Activated naive CD8-positive, alpha-beta T cell treated with anti-CD3 and anti-CD28 coated beads for 36 hours (primary cell): ENCODE measurements at regions not wholly inside any gene's neighbourhood (a gene's known extent, or its start where the extent isn't known, plus 50 kb on each side); places are given as distances from the start of the nearest gene placed in this dataset.
"Not testable (repeated sequence)": the region's sequence is repeated elsewhere in the genome, so short reads cannot be mapped to it uniquely, and the experiment has no call there.

Experiments
- DNase-seq: peaks from one replicate; pipeline ENCODE4 v3.0.0; 2021
- H3K27ac Mint-ChIP-seq: one replicate; pipeline ENCODE4 v1.8.0; 2022; ENCODE audit warnings: mild to moderate bottlenecking, moderate library complexity, mixed read lengths
- H3K27me3 Mint-ChIP-seq: one replicate; pipeline ENCODE4 v1.8.0; 2022; ENCODE audit warnings: mild to moderate bottlenecking, mixed read lengths
- H3K36me3 Mint-ChIP-seq: one replicate; pipeline ENCODE4 v1.8.0; 2021; ENCODE audit warnings: mild to moderate bottlenecking, mixed read lengths
- H3K4me1 Mint-ChIP-seq: one replicate; pipeline ENCODE4 v1.8.0; 2021; ENCODE audit warnings: mixed read lengths
- H3K4me3 Mint-ChIP-seq: one replicate; pipeline ENCODE4 v1.8.0; 2022; ENCODE audit warnings: mild to moderate bottlenecking, moderate library complexity, mixed read lengths
- H3K9me3 Mint-ChIP-seq: one replicate; pipeline ENCODE4 v1.8.0; 2022; ENCODE audit warnings: mixed read lengths

DNA sequence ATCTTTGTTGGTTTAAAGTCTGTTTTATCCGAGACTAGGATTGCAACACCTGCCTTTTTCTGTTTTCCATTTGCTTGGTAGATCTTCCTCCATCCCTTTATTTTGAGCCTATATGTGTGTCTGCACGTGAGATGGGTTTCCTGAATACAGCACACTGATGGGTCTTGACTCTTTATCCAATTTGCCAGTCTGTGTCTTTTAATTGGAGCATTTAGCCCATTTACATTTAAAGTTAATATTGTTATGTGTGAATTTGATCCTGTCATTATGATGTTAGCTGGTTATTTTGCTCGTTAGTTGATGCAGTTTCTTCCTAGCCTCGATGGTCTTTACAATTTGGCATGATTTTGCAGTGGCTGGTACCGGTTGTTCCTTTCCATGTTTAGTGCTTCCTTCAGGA lies 149.4 kb upstream of the MRPS22 start:
- not testable (repeated sequence) for DNase-seq, H3K36me3 Mint-ChIP-seq, H3K9me3 Mint-ChIP-seq, H3K27ac Mint-ChIP-seq, H3K4me1 Mint-ChIP-seq, H3K4me3 Mint-ChIP-seq
- H3K27me3 Mint-ChIP-seq = peaks cover 16% of the 10 kb centered on the region

DNA sequence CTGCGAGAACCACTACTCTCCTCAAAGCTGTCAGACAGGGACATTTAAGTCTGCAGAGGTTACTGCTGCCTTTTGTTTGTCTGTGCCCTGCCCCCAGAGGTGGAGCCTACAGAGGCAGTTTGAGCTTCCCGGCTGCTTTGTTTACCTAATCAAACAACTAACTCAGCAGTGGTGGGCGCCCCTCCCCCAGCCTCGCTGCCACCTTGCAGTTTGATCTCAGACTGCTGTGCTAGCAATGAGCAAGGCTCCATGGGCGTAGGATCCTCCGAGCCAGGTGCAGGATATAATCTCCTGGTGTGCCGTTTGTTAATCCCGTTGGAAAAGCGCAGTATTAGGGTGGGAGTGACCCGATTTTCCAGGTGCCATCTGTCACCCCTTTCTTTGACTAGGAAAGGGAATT lies 147.7 kb upstream of the MRPS22 start:
- H3K36me3 Mint-ChIP-seq, H3K4me1 Mint-ChIP-seq, H3K4me3 Mint-ChIP-seq, H3K27ac Mint-ChIP-seq, DNase-seq, H3K9me3 Mint-ChIP-seq: not testable (repeated sequence)
- peaks cover 16% of the 10 kb centered on the region for H3K27me3 Mint-ChIP-seq

DNA sequence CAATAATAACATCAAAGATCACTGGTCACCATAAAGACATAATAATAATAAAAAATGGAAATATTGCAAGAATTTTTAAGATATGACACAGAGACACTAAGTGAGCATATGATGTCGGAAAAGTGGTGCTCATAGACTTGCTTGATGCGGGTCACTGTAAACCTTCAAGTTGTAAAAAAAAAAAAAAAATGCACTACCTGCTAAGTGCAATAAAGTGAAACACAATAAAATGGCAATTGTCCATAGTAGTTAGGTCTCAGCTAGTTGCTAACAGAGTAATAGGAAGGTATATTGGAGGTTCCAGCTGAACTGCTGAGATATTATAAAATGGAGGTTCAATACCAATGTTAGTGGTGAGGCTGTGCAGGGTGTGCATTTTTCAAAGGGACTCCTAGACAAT lies 146.6 kb upstream of the MRPS22 start:
- Mint-ChIP-seq H3K27ac (no peak overlapping the region), H3K4me1 (peaks cover 3% of the 10 kb centered on the region), H3K27me3 (peaks cover 16% of the 10 kb centered on the region), H3K4me3 (no peak overlapping the region), H3K9me3 (peaks cover 4% of the 10 kb centered on the region), H3K36me3 (peaks cover 2% of the 10 kb centered on the region)
- DNase-seq = no peak

DNA sequence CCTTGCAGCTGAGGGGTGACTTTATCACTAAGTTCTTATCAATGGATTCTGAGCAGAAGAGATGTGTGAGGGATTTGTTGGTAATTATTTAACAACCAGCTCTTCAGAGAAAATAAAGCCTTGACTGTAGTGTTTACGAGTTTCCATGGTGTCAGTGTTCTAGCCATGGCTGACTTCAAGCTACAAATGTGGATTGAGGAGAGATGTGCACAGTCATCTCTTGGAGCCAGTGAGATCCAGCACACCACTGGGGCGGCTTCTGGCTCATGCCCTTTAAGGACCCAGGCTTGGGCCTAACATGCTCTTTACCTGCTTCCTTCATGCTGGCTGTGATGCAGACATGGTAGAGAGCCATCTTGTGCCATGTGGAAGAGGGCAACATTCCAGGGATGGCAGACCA lies 145.6 kb upstream of the MRPS22 start:
- peaks cover 16% of the 10 kb centered on the region for H3K27me3 Mint-ChIP-seq
- H3K36me3 Mint-ChIP-seq = peaks cover 2% of the 10 kb centered on the region
- no peak overlapping the region for H3K4me3 Mint-ChIP-seq
- no peak overlapping the region for H3K27ac Mint-ChIP-seq
- peaks cover 4% of the 10 kb centered on the region for H3K9me3 Mint-ChIP-seq
- H3K4me1 Mint-ChIP-seq = peaks cover 3% of the 10 kb centered on the region
- DNase-seq = no peak

DNA sequence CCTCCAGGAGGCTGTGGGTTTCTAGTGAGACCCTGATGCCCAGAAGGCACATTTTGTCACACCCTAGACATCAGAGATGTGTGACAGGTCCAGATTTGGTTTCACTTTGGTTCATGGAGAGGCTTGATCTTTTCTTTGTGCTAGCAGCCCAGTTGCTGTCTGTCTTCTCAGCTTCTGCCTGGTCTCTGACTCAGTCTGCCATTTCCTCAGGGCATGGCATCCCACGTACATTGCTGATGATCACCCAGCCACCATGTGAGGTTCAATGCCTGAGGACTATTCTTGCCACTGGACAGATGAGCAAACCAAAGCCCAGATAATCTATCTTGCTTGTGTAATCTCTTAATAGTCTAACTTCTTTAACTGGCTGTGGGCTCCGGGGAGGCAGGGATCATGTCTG lies 144.9 kb upstream of the MRPS22 start:
- Mint-ChIP-seq H3K27ac (no peak overlapping the region), H3K4me1 (peaks cover 3% of the 10 kb centered on the region), H3K4me3 (no peak overlapping the region), H3K9me3 (peaks cover 4% of the 10 kb centered on the region), H3K36me3 (peaks cover 2% of the 10 kb centered on the region), H3K27me3 (peaks cover 16% of the 10 kb centered on the region)
- no peak for DNase-seq

DNA sequence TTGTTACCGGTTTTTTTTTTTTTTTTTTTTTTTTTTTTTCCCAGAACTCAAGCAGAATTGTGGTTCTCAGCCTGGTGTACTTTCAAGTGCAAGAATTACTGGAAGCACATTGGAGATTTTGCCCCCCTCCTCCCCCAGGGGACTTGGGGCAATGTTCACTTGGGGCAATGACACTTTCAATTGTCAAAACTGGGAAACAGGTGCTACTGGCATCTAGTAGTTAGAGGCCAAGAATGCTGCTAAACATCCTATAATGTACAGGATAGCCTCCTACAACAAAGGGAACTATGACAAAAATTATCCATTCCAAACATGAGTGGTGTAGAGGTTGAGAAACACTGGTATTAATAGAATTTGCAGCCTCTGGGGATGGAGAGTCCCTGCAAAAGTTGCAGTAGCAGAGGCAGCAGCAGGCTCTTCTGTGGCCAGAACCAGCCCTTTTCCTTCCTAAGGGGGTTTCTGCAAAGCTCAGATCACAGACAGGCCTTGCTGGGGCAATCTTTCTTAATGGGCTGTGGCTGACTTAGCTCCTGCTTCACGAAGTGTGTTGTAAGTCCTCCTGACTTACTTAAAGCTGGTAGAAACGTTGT lies 144.3 kb upstream of the MRPS22 start:
- H3K36me3 Mint-ChIP-seq = peaks cover 2% of the 10 kb centered on the region
- H3K4me3 Mint-ChIP-seq = no peak overlapping the region
- no peak for DNase-seq
- H3K9me3 Mint-ChIP-seq = peaks cover 4% of the 10 kb centered on the region
- H3K27me3 Mint-ChIP-seq = peaks cover 16% of the 10 kb centered on the region
- no peak overlapping the region for H3K27ac Mint-ChIP-seq
- H3K4me1 Mint-ChIP-seq = peaks cover 3% of the 10 kb centered on the region

DNA sequence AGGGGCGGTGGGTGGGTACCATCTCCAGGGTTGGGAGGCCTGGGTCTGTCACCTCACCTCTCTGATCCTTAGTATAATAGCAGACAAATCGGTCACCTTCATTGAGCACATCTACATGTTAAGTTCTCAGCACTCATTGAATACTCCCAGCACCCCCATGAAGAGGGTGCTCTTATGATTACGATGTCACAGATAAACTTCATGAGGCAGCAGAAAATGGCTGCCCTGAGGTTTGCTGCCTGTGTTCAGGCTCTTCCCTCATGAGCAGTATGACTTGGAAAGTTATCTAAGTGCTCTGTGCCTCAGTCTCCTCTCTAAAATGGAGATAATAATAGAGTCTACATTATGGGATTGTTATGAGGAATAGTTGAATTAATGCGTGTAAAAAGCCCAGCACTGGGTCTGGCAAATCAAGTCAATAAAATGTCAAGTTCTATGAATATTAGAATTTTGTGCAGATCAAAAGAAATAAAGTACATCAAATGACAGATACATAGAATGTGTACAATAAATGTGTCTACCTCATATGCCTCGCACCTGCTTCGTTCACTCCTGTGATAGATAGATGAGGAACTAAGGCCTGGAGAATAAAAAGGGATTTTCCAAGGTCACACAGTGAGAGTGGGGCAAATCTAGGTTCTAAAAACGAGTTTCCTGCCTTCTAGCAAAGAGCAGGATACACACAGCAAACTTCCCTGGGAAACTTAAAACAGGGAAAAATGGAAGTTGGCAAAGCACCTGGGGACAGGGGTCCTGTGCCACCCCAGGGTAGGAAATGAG lies 142.2 kb upstream of the MRPS22 start:
- Mint-ChIP-seq H3K4me1 (peaks cover 3% of the 10 kb centered on the region), H3K27ac (no peak overlapping the region), H3K27me3 (peaks cover 21% of the 10 kb centered on the region), H3K36me3 (no peaks in the 10 kb centered on the region), H3K9me3 (peaks cover 2% of the 10 kb centered on the region), H3K4me3 (no peak overlapping the region)
- no peak for DNase-seq

DNA sequence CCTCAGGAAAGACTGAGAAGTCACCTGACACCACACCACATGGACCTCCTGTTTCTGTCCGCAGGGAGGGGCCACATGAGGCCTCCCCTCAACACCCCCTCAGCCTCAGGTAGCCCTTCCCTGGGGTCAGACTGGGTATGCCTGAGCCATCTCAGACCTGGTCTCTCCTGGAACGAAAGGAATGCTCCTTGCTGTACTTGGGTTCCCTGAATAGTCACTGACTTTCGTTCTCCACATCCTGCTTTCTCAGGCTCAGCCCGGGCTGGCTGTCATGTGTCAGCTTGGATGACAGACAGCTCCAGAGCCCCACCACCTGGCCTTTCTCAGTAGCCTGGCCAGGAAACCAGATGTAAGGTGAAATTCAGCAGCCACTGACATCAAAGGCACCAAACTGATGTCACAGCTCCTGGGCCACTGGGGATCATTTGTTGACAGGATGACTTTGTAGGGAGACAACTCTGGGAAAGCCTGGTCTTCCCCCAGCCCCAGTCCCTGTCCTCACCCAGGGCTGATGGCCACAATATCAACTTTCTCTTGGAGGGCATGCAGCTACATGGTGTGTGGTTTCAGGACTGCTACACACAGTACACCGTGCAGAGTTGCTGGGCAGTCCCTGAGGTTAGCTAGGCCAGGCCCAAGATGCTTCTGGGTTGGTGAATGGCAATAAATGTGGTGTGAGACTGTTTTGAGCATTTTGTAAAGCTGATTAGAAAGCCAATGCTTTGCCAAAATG lies 141.4 kb upstream of the MRPS22 start:
- DNase-seq = peak; percentile 9
- Mint-ChIP-seq H3K27me3 (peaks cover 19% of the 10 kb centered on the region), H3K4me1 (peaks cover 3% of the 10 kb centered on the region), H3K4me3 (no peak overlapping the region), H3K27ac (no peak overlapping the region), H3K9me3 (no peaks in the 10 kb centered on the region), H3K36me3 (no peaks in the 10 kb centered on the region)

DNA sequence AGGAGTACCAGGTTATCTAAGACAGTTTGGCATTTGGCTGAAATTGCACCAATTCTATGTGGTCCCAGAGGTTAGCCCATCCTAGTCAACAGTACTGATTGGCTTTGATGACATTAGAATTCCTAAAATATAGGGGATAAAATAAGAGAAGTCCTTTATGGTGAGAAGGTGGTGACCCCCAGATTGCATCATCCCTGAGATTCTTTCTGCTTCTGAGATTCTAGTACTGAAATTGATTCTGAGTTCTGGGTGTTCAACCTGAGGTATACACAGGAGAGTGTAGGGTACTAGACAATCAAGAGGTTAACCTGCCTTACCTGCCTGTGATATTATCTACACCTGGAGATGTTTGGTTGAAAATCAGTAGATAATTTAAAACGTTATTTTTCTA lies 140.9 kb upstream of the MRPS22 start:
- Mint-ChIP-seq H3K36me3 (no peaks in the 10 kb centered on the region), H3K27ac (no peak overlapping the region), H3K27me3 (peaks cover 19% of the 10 kb centered on the region), H3K9me3 (no peaks in the 10 kb centered on the region), H3K4me1 (peaks cover 3% of the 10 kb centered on the region), H3K4me3 (no peak overlapping the region)
- DNase-seq = no peak

DNA sequence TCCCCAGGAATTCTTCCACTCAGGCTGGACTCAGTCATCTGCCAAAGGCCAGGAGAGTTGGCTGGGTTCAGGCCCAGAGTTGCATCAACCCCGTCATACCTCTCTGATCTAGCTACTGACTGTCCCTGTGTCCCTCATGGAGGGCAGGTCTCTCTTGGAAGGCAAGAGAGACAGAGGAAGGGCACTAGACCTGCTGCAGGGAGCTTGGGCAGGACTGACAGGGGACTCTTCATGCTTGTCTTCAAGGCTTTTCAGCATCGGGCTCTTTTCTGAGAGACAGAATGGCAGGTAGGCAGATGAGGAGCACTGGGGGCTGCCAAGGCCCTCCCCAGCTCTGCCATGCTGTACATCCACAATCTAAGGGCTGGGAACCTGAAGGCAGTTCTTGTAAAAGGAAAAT lies 140.1 kb upstream of the MRPS22 start:
- Mint-ChIP-seq H3K4me3 (no peak overlapping the region), H3K36me3 (no peaks in the 10 kb centered on the region), H3K27ac (no peak overlapping the region), H3K27me3 (peaks cover 16% of the 10 kb centered on the region), H3K9me3 (no peaks in the 10 kb centered on the region), H3K4me1 (peaks cover 3% of the 10 kb centered on the region)
- no peak for DNase-seq

DNA sequence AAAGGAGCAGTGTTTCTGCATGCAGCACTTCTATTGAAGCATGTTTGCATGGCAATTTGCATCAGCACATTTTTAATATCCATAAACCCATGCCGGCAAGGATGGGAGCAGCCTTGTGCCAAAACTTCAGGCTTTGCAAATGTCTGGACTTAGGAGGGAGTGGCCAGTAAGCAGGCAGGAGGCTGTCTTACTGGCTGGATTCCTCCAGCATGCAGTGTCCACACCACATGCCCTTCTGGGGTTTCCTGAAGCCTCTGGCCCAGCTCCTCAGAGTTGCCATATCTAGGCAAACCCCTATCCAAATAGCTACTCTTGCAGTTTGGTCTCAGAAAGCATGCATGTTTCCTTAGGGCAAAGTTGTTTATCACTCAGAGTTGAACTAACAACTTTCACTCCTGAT lies 139.1 kb upstream of the MRPS22 start:
- Mint-ChIP-seq H3K27me3 (peaks cover 13% of the 10 kb centered on the region), H3K9me3 (no peaks in the 10 kb centered on the region), H3K36me3 (no peaks in the 10 kb centered on the region), H3K27ac (no peak overlapping the region), H3K4me3 (no peak overlapping the region), H3K4me1 (no peaks in the 10 kb centered on the region)
- no peak for DNase-seq

DNA sequence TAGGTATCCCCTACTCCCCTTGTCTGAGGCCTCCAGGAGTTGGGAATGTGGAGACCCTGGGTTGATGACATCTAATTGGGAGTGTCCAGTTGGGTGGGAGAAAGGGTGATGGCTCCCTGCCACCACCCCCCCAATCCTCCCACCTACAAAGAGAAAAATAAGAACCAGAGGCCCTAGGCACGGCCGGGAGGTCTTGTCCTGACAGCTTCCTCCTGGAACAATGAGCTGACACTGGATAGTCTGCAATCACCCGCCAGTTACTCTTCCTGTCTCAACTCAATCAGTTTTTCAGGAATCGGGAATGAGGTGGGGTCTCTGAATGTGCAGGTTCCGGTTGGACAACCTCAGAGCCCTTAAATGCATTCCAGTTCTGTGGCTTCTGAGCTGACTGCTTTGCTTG lies 129.9 kb upstream of the MRPS22 start:
- Mint-ChIP-seq H3K9me3 (peaks cover 1% of the 10 kb centered on the region), H3K36me3 (peaks cover 1% of the 10 kb centered on the region), H3K4me1 (no peaks in the 10 kb centered on the region)

DNA sequence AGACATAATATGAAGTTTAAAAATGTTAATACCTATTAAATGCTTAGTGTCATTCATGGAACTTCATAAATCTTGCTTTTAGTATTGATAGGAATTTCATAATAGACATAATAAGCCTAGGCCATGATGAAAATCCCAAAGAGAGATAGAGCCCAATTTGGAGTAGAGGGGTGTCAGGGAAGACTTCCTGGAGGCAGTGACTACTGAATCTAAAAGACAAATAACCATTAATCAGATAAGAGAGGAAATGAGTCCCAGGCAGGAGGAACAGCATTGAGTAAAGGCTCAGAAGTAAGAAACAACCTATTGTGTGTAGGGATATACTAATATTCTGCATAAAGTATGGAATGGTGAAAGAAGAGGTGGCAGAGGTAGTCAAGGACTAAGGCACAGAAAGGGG lies 126.9 kb upstream of the MRPS22 start:
- Mint-ChIP-seq H3K27ac (no peak overlapping the region), H3K36me3 (no peaks in the 10 kb centered on the region)

More for the DNA sequence above, 129.9 kb upstream of the MRPS22 start:
- no peak overlapping the region for H3K4me3 Mint-ChIP-seq
- DNase-seq = no peak
- no peak overlapping the region for H3K27ac Mint-ChIP-seq
- H3K27me3 Mint-ChIP-seq = no peaks in the 10 kb centered on the region

DNA sequence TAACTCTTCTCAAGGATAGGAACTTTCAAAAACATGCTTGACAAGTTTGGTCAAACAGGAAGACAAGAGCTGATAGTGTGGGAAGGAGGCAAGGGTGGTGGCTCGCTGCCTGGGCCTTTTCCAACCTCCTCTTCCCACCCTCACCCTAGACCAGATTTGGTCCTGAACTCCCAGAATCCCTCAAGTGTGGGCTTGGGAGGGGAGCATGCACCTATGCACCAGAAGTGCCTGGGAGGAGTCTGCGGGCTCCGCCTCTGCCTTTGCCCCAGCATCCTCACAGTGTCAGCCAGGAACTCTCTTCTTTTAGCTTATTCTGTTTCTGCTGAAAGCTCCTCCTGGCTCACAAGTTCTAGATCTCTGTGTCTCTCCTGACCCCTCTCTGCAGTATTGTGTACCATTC lies 126.2 kb upstream of the MRPS22 start:
- Mint-ChIP-seq H3K27ac (no peak overlapping the region), H3K4me3 (no peak overlapping the region), H3K4me1 (no peaks in the 10 kb centered on the region), H3K36me3 (no peaks in the 10 kb centered on the region), H3K27me3 (no peaks in the 10 kb centered on the region), H3K9me3 (no peaks in the 10 kb centered on the region)
- no peak for DNase-seq

More for the DNA sequence above, 126.9 kb upstream of the MRPS22 start:
- no peaks in the 10 kb centered on the region for H3K27me3 Mint-ChIP-seq
- no peak for DNase-seq
- no peak overlapping the region for H3K4me3 Mint-ChIP-seq
- H3K4me1 Mint-ChIP-seq = no peaks in the 10 kb centered on the region
- peaks cover under 1% of the 10 kb centered on the region for H3K9me3 Mint-ChIP-seq

DNA sequence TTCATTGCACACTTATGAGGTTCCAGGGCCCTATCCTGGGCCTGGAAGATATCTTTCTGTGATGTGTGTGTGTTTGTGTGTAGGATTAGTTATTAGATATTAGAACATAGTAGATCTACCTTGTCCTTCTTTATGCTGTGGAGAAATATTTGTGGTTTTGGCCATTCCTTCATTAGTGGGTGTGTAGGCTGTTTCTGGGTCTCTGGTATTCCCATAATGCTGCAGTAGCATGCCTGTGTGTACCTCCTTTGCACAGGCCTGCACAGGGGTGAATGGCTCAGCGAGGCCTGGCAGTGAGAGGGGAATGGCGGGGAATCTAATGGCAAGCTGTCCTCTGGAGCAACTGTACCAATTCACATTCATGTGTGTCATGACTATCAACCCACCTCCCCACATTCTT lies 125.8 kb upstream of the MRPS22 start:
- H3K27me3 Mint-ChIP-seq = no peaks in the 10 kb centered on the region

More for the DNA sequence above, 125.8 kb upstream of the MRPS22 start:
- H3K4me1 Mint-ChIP-seq = no peaks in the 10 kb centered on the region
- no peaks in the 10 kb centered on the region for H3K36me3 Mint-ChIP-seq
- H3K27ac Mint-ChIP-seq = no peak overlapping the region
- no peak for DNase-seq
- no peaks in the 10 kb centered on the region for H3K9me3 Mint-ChIP-seq
- no peak overlapping the region for H3K4me3 Mint-ChIP-seq
